Dedifferentiated amniotic fluid mesenchymal stem cell (primary cell): ENCODE measurements at regions not wholly inside any gene's neighbourhood (a gene's known extent, or its start where the extent isn't known, plus 50 kb on each side); places are given as distances from the start of the nearest gene placed in this dataset.
"Not testable (repeated sequence)": the region's sequence is repeated elsewhere in the genome, so short reads cannot be mapped to it uniquely, and the experiment has no call there.

Experiments
- DNase-seq: peaks from one replicate; pipeline ENCODE4 v3.0.0-alpha.2; 2016; ENCODE audit errors: extremely low spot score

- DNase-seq = no peak
Observed at GRCh38 chr4:10278071-10278470, 161.5 kb upstream of the WDR1 start.

- no peak for DNase-seq
Observed at GRCh38 chr4:10276152-10276551, 159.6 kb upstream of the WDR1 start.

GRCh38 chr4:10275696-10276095 lies 159.1 kb upstream of the WDR1 start:
- no peak for DNase-seq

GRCh38 chr4:10273030-10273429 lies 156.4 kb upstream of the WDR1 start:
- DNase-seq = no peak

- no peak for DNase-seq
Observed at GRCh38 chr4:10272511-10272910, 155.9 kb upstream of the WDR1 start.

GRCh38 chr4:10267066-10267465 lies 150.5 kb upstream of the WDR1 start:
- DNase-seq = no peak

- DNase-seq = no peak
Observed at GRCh38 chr4:10260777-10261176, 144.2 kb upstream of the WDR1 start.

GRCh38 chr4:10259976-10260375 lies 143.4 kb upstream of the WDR1 start:
- DNase-seq = no peak

GRCh38 chr4:10256203-10256602 lies 139.6 kb upstream of the WDR1 start:
- DNase-seq = no peak

- no peak for DNase-seq
Observed at GRCh38 chr4:10253765-10254164, 137.2 kb upstream of the WDR1 start.

GRCh38 chr4:10245751-10246150 lies 129.2 kb upstream of the WDR1 start:
- DNase-seq = peak; percentile 13

- no peak for DNase-seq
Observed at GRCh38 chr4:10243856-10244255, 127.3 kb upstream of the WDR1 start.

GRCh38 chr4:10240691-10241090 lies 124.1 kb upstream of the WDR1 start:
- DNase-seq = no peak

GRCh38 chr4:10239982-10240654 lies 123.5 kb upstream of the WDR1 start:
- peak; percentile 6 for DNase-seq

GRCh38 chr4:10237131-10237530 lies 120.5 kb upstream of the WDR1 start:
- DNase-seq = no peak

- DNase-seq = no peak
Observed at GRCh38 chr4:10232114-10232513, 115.5 kb upstream of the WDR1 start.

- DNase-seq = no peak
Observed at GRCh38 chr4:10226756-10227155, 110.2 kb upstream of the WDR1 start.

GRCh38 chr4:10225096-10225495 lies 108.5 kb upstream of the WDR1 start:
- DNase-seq = no peak

- DNase-seq = no peak
Observed at GRCh38 chr4:10223782-10224181, 107.2 kb upstream of the WDR1 start.

- DNase-seq = not testable (repeated sequence)
Observed at GRCh38 chr4:10213481-10213880, 96.9 kb upstream of the WDR1 start.

GRCh38 chr4:10212901-10213300 lies 96.3 kb upstream of the WDR1 start:
- DNase-seq = no peak

GRCh38 chr4:10212400-10212799 lies 95.8 kb upstream of the WDR1 start:
- DNase-seq = no peak

GRCh38 chr4:10207116-10207515 lies 90.5 kb upstream of the WDR1 start:
- peak; percentile 10 for DNase-seq

GRCh38 chr4:10205223-10205622 lies 88.6 kb upstream of the WDR1 start:
- DNase-seq = no peak
